ENCODE measurements at regions not wholly inside any gene's neighbourhood (a gene's known extent, or its start where the extent isn't known, plus 50 kb on each side); places are given as distances from the start of the nearest gene placed in this dataset.

GRCh38 chr2:195051401-195051800 is 605.6 kb upstream of the SLC39A10 start:
- POLR2A ChIA-PET: no interaction called here
- DNase-seq (ENCODE audit: low spot score) (no peak), ATAC-seq (no peak)
- Mint-ChIP-seq H3K27me3 (ENCODE audit: low read depth) (no peaks in the 10 kb centered on the region), H3K4me3 (no peak overlapping the region), H3K9me3 (no peaks in the 10 kb centered on the region), H3K36me3 (no peaks in the 10 kb centered on the region), H3K4me1 (peaks cover 3% of the 10 kb centered on the region; the same call in 1 of the 2 replicates), H3K27ac (no peak overlapping the region)
- CTCF ChIA-PET: no interaction called here
- TF ChIP-seq HMGA2 (CRISPR knock-in tag; IDR thresholded peaks at IDR 0.05) (no peak), ARID4B (CRISPR knock-in tag; IDR thresholded peaks at IDR 0.05; ENCODE audit: borderline replicate concordance) (no peak), CTCF (IDR thresholded peaks at IDR 0.05) (no peak), RELA (CRISPR knock-in tag; IDR thresholded peaks at IDR 0.05; ENCODE audit: borderline replicate concordance) (no peak), ZNF416 (CRISPR knock-in tag; IDR thresholded peaks at IDR 0.05) (no peak)

- H3K4me3 Mint-ChIP-seq: no peak overlapping the region
- no peaks in the 10 kb centered on the region for H3K9me3 Mint-ChIP-seq
- DNase-seq (ENCODE audit: low spot score) (no peak), ATAC-seq (no peak)
- POLR2A ChIA-PET: no interaction called here
- H3K27me3 Mint-ChIP-seq (ENCODE audit: low read depth): no peaks in the 10 kb centered on the region
- TF ChIP-seq RORB (CRISPR knock-in tag; IDR thresholded peaks at IDR 0.05): no peak
- no peak for TF ChIP-seq HMGA2 (CRISPR knock-in tag; IDR thresholded peaks at IDR 0.05)
- TF ChIP-seq, protein P1, sequence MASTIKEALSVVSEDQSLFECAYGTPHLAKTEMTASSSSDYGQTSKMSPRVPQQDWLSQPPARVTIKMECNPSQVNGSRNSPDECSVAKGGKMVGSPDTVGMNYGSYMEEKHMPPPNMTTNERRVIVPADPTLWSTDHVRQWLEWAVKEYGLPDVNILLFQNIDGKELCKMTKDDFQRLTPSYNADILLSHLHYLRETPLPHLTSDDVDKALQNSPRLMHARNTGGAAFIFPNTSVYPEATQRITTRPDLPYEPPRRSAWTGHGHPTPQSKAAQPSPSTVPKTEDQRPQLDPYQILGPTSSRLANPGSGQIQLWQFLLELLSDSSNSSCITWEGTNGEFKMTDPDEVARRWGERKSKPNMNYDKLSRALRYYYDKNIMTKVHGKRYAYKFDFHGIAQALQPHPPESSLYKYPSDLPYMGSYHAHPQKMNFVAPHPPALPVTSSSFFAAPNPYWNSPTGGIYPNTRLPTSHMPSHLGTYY (CRISPR knock-in tag; IDR thresholded peaks at IDR 0.05): no peak
- no peak for TF ChIP-seq ZNF232 (CRISPR knock-in tag; IDR thresholded peaks at IDR 0.05)
- TF ChIP-seq FOXP4 (CRISPR knock-in tag; IDR thresholded peaks at IDR 0.05): no peak
- TF ChIP-seq MYBL2 (CRISPR knock-in tag; IDR thresholded peaks at IDR 0.05): no peak
- no peak for TF ChIP-seq TP53 (CRISPR knock-in tag; IDR thresholded peaks at IDR 0.05)
- no peak for TF ChIP-seq ATF1 (CRISPR knock-in tag; IDR thresholded peaks at IDR 0.05)
- no peak for TF ChIP-seq EMX1 (CRISPR knock-in tag; IDR thresholded peaks at IDR 0.05)
- TF ChIP-seq SOX15 (CRISPR knock-in tag; IDR thresholded peaks at IDR 0.05): no peak
- TF ChIP-seq, protein P2, sequence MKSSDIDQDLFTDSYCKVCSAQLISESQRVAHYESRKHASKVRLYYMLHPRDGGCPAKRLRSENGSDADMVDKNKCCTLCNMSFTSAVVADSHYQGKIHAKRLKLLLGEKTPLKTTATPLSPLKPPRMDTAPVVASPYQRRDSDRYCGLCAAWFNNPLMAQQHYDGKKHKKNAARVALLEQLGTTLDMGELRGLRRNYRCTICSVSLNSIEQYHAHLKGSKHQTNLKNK (CRISPR knock-in tag; IDR thresholded peaks at IDR 0.05): no peak
- TF ChIP-seq ZNF532 (CRISPR knock-in tag; IDR thresholded peaks at IDR 0.05; ENCODE audit: borderline replicate concordance): no peak
- no peak for TF ChIP-seq GTF2I (CRISPR knock-in tag; conservative IDR thresholded peaks at IDR 0.05)
- no peak for TF ChIP-seq CDX4 (CRISPR knock-in tag; IDR thresholded peaks at IDR 0.05; ENCODE audit: borderline replicate concordance)
- TF ChIP-seq TEAD4 (CRISPR knock-in tag; IDR thresholded peaks at IDR 0.05): no peak
- CTCF ChIA-PET: no interaction called here
- H3K36me3 Mint-ChIP-seq: no peaks in the 10 kb centered on the region
- no peak overlapping the region for H3K27ac Mint-ChIP-seq
- H3K4me1 Mint-ChIP-seq: peaks cover 16% of the 10 kb centered on the region
Measured at GRCh38 chr2:195049372-195050031, 607.5 kb upstream of the SLC39A10 start.

Data from WTC11 (cell line).